Endothelial cell of umbilical vein (primary cell): ENCODE measurements at regions not wholly inside any gene's neighbourhood (a gene's known extent, or its start where the extent isn't known, plus 50 kb on each side); places are given as distances from the start of the nearest gene placed in this dataset.

Experiments
- BruUV-seq: library from RNA; stranded (reverse); fragments of 400-500 nt; replicated peaks from 2 replicates; lab custom pipeline; 2021; lab: Mats Ljungman, UMichigan
- CTCF ChIA-PET: fragments of 300-600, 350-600 bp; sonication (Branson Sonifier 250); formaldehyde crosslinking; loops from one replicate; lab custom pipeline; 2021; ENCODE audit warnings: antibody characterized with exemption, inconsistent platforms; lab: Charles Lee
- POLR2A ChIA-PET: fragments of 300-600, 350-600 bp; sonication (Branson Sonifier 250); formaldehyde crosslinking; loops from one replicate; lab custom pipeline; 2021; ENCODE audit warnings: antibody characterized with exemption, inconsistent platforms; lab: Charles Lee
- DNase-seq: peaks from one replicate; pipeline ENCODE4 v3.0.0-alpha.2; 2011; ENCODE audit warnings: low read depth, low spot score
- FAIRE-seq: peaks from 2 replicates; lab custom pipeline; 2011; peaks lifted over from hg19 to GRCh38; lab: Jason Lieb, UNC
- H2AFZ ChIP-seq: 2 replicates; pipeline ENCODE4 v1.6.0; 2012; ENCODE audit warnings: low read depth, low read length, control low read depth, inconsistent platforms
- H3K27ac ChIP-seq: 2 replicates; pipeline ENCODE4 v1.5.1; 2011; ENCODE audit warnings: low read depth, mild to moderate bottlenecking, control low read depth, low read length, moderate library complexity; ENCODE audit not compliant: insufficient read depth
- H3K27me3 ChIP-seq, 2 experiments: 2 replicates each; pipeline versions ENCODE4 v1.6.0 to v1.6.1; 2011; ENCODE audit warnings: low read length in 2 of 2, mixed read lengths in 1 of 2; ENCODE audit not compliant: control insufficient read depth in 2 of 2, insufficient read depth in 2 of 2
- H3K36me3 ChIP-seq, 2 experiments: 2 replicates in 1 of 2; 3 replicates in 1 of 2; pipeline ENCODE4 v1.5.1; 2011; ENCODE audit warnings: low read length in 2 of 2, mild to moderate bottlenecking in 1 of 2, moderate library complexity in 1 of 2; ENCODE audit not compliant: control insufficient read depth in 2 of 2, insufficient read depth in 2 of 2; ENCODE audit errors: extremely low read depth in 1 of 2
- H3K4me1 ChIP-seq: 3 replicates; pipeline ENCODE4 v1.5.1; 2011; ENCODE audit warnings: mild to moderate bottlenecking, low read length; ENCODE audit not compliant: control insufficient read depth, insufficient read depth; ENCODE audit errors: extremely low read depth
- H3K4me2 ChIP-seq: 2 replicates; pipeline ENCODE4 v1.6.1; 2011; ENCODE audit warnings: low read length, control low read depth, mixed read lengths; ENCODE audit not compliant: insufficient read depth
- H3K4me3 ChIP-seq, 3 experiments: fragments of 200-600 bp in 1 of 3; sonication (generic), shearing (Covaris generic) in 1 of 3; replicated peaks in 1 of 3; 2 replicates each; pipeline ENCODE4 v1.5.1; 2011 to 2016; ENCODE audit warnings: control low read depth in 3 of 3, low read length in 3 of 3, mild to moderate bottlenecking in 2 of 3, inconsistent platforms in 1 of 3, low read depth in 1 of 3, moderate library complexity in 1 of 3; ENCODE audit not compliant: insufficient read depth in 1 of 3
- H3K79me2 ChIP-seq: 2 replicates; pipeline ENCODE4 v1.6.0; 2012; ENCODE audit warnings: low read length, inconsistent platforms; ENCODE audit not compliant: control insufficient read depth, insufficient read depth
- H3K9ac ChIP-seq: replicated peaks from 2 replicates; pipeline ENCODE3; 2011; ENCODE audit warnings: low read length, control low read depth; ENCODE audit not compliant: insufficient read depth; ENCODE audit errors: extremely low read depth
- H3K9me1 ChIP-seq: replicated peaks from 3 replicates; pipeline ENCODE4 v1.6.0; 2011; ENCODE audit warnings: mild to moderate bottlenecking, low read length; ENCODE audit not compliant: control insufficient read depth, insufficient read depth; ENCODE audit errors: extremely low read depth
- H3K9me3 ChIP-seq: replicated peaks from 2 replicates; pipeline ENCODE4 v1.5.1; 2012; ENCODE audit warnings: low read length, inconsistent platforms; ENCODE audit not compliant: control insufficient read depth, insufficient read depth
- H4K20me1 ChIP-seq: replicated peaks from 2 replicates; pipeline ENCODE3; 2011; ENCODE audit warnings: mild to moderate bottlenecking, low read length; ENCODE audit not compliant: control insufficient read depth, insufficient read depth; ENCODE audit errors: extremely low read depth
- CTCF ChIP-seq, 2 donors: IDR thresholded peaks; 1 replicate in 1 of 2; 2 replicates in 1 of 2; pipeline ENCODE4 v1.5.1; 2011; ENCODE audit warnings: low read length in 2 of 2, mild to moderate bottlenecking in 2 of 2, moderate library complexity in 2 of 2, control low read depth in 1 of 2, inconsistent platforms in 1 of 2, low read depth in 1 of 2; ENCODE audit not compliant: insufficient read depth in 1 of 2; ENCODE audit errors: extremely low read depth in 1 of 2
- EZH2 ChIP-seq: IDR thresholded peaks from 2 replicates; pipeline ENCODE4 v1.6.1; 2012; ENCODE audit warnings: borderline replicate concordance, low read depth, mild to moderate bottlenecking, moderate library complexity, low read length, inconsistent platforms; ENCODE audit not compliant: severe bottlenecking
- FOS ChIP-seq: IDR thresholded peaks from 2 replicates; pipeline ENCODE4 v1.6.1; 2011; ENCODE audit warnings: mild to moderate bottlenecking, low read length, moderate library complexity, borderline replicate concordance; ENCODE audit not compliant: insufficient read depth
- GATA2 ChIP-seq: IDR thresholded peaks from 2 replicates; pipeline ENCODE4 v1.7.0; 2011; ENCODE audit warnings: low read depth, mild to moderate bottlenecking, moderate library complexity, mixed read lengths, low read length; ENCODE audit not compliant: insufficient read length, insufficient read depth
- JUN ChIP-seq: IDR thresholded peaks from 2 replicates; pipeline ENCODE4 v1.6.1; 2011; ENCODE audit warnings: borderline replicate concordance, low read depth; ENCODE audit not compliant: insufficient read length, insufficient read depth
- MAX ChIP-seq: IDR thresholded peaks from 2 replicates; pipeline ENCODE4 v1.6.1; 2011; ENCODE audit not compliant: insufficient read depth, insufficient read length
- MYC ChIP-seq: IDR thresholded peaks from one replicate; pipeline ENCODE4 v1.6.1; 2011; ENCODE audit warnings: mild to moderate bottlenecking, low read depth, low read length
- POLR2A ChIP-seq: IDR thresholded peaks from 2 replicates; pipeline ENCODE4 v1.6.1; 2012; ENCODE audit warnings: low read depth, mild to moderate bottlenecking, control low read depth, low read length
- POLR2AphosphoS5 ChIP-seq: IDR thresholded peaks from 2 replicates; pipeline ENCODE4 v1.6.1; 2012; ENCODE audit warnings: low read depth, mild to moderate bottlenecking, control low read depth, low read length, moderate library complexity; ENCODE audit not compliant: insufficient read depth
- dilution Hi-C: fragments of 300-500 bp; cut with MboI; formaldehyde crosslinking; loops from one replicate; pipeline ENCODE4 v1.15.0; 2019; ENCODE audit warnings: low sequenced_read_pairs; ENCODE audit not compliant: extremely low pct_ligation_motif_present
- intact Hi-C: fragments of 100-400 bp; cut with micrococcal nuclease; formaldehyde crosslinking; loops from one replicate; pipeline ENCODE4 v1.10.0; 2022

GRCh38 chr16:65481956-65482355 lies 360.1 kb upstream of the CDH11 start:
- DNase-seq = no peak
- ChIA-PET POLR2A (interaction anchor here (0.7 kb wide), 1 partner anchor 82 kb away, joined by 9 read pairs; no protein-coding TSS in a partner anchor), CTCF (interaction anchor here (0.7 kb wide), 1 partner anchor 203 kb away, joined by 3 read pairs; no protein-coding TSS in a partner anchor)
- no peaks in the 10 kb centered on the region for H3K36me3 ChIP-seq
- no peak overlapping the region for H3K9ac ChIP-seq
- H3K4me1 ChIP-seq = no peaks in the 10 kb centered on the region
- no peak overlapping the region for H3K4me2 ChIP-seq
- H3K9me1 ChIP-seq = no peaks in the 10 kb centered on the region
- dilution Hi-C loops (no loop called here), intact Hi-C loops (no loop called here)
- H3K27me3 ChIP-seq = no peaks in the 10 kb centered on the region
- TF ChIP-seq FOS (no peak), POLR2A (no peak), CTCF (IDR thresholded peaks at IDR 0.05; ENCODE audit: extremely low read depth in 1 of 2, insufficient read depth in 1 of 2, low read depth in 1 of 2, low read length in 2 of 2) (no peak), JUN (no peak), EZH2 (no peak), POLR2AphosphoS5 (no peak), MYC (no peak), GATA2 (no peak), MAX (no peak)
- no peaks in the 10 kb centered on the region for H4K20me1 ChIP-seq
- H2AFZ ChIP-seq = no peak overlapping the region
- no peaks in the 10 kb centered on the region for H3K9me3 ChIP-seq
- BruUV-seq = no TSS peak
- H3K27ac ChIP-seq = no peak overlapping the region
- FAIRE-seq = no peak
- no peaks in the 10 kb centered on the region for H3K79me2 ChIP-seq
- H3K4me3 ChIP-seq = no peak overlapping the region
